Lower leg skin (tissue), 4 donors: ENCODE measurements at regions not wholly inside any gene's neighbourhood (a gene's known extent, or its start where the extent isn't known, plus 50 kb on each side); places are given as distances from the start of the nearest gene placed in this dataset.

Experiments
- DNase-seq, 2 donors: peaks; one replicate each; pipeline ENCODE4 v3.0.0-alpha.2; 2019; ENCODE audit warnings: low spot score in 2 of 2
- H3K4me3 ChIP-seq: fragments of 200-600 bp; sonication (generic); 2 replicates; pipeline ENCODE4 v1.5.1; 2017; ENCODE audit warnings: mild to moderate bottlenecking, low read depth; ENCODE audit not compliant: poor library complexity, severe bottlenecking
- CTCF ChIP-seq, 3 donors: fragments of 450-650 bp; IDR thresholded peaks; one replicate each; pipeline ENCODE4 v1.5.1; 2016; ENCODE audit warnings: antibody characterized with exemption in 3 of 3, mild to moderate bottlenecking in 3 of 3, moderate library complexity in 2 of 3
- POLR2A ChIP-seq, 2 donors: fragments of 450-650 bp; IDR thresholded peaks; one replicate each; pipeline ENCODE4 v1.6.1; 2016 to 2017; ENCODE audit warnings: antibody characterized with exemption in 2 of 2, mild to moderate bottlenecking in 1 of 2, moderate library complexity in 1 of 2
- WGBS, 2 donors: methylation state at CpG; one replicate each; pipeline ENCODE4 v1.1.5; 2018; 5-methylcytosine and 5-hydroxymethylcytosine counted together
- intact Hi-C: fragments of 100-400 bp; cut with DNase I; formaldehyde crosslinking; loops from one replicate; pipeline ENCODE4 v1.15.0; 2023; ENCODE audit warnings: low total_unique reads

GRCh38 chr2:120869036-120869729 is 133.5 kb downstream of the GLI2 start:
- TF ChIP-seq POLR2A (IDR thresholded peaks at IDR 0.05) = no peak
- TF ChIP-seq CTCF (IDR thresholded peaks at IDR 0.05) = no peak
- 68 to 70% methylated on average over 1 of the region's 1 CpG for WGBS, 2 donors

GRCh38 chr2:120869730-120870466 is 134.2 kb downstream of the GLI2 start:
- TF ChIP-seq POLR2A (IDR thresholded peaks at IDR 0.05) (no peak), CTCF (IDR thresholded peaks at IDR 0.05) (no peak)
- no peak for DNase-seq
- H3K4me3 ChIP-seq = no peak overlapping the region
- intact Hi-C loops = no loop called here
- 74 to 78% methylated on average over 5 of the region's 5 CpGs for WGBS, 2 donors

More at GRCh38 chr2:120869036-120869729, 133.5 kb downstream of the GLI2 start:
- DNase-seq = no peak
- intact Hi-C loops = no loop called here
- no peak overlapping the region for H3K4me3 ChIP-seq

GRCh38 chr2:120870467-120870788 is 134.8 kb downstream of the GLI2 start:
- TF ChIP-seq CTCF (IDR thresholded peaks at IDR 0.05) = no peak
- TF ChIP-seq POLR2A (IDR thresholded peaks at IDR 0.05) = no peak
- no peak overlapping the region for H3K4me3 ChIP-seq
- intact Hi-C loops = no loop called here
- WGBS, 2 donors = 94 to 97% methylated on average over 9 of the region's 9 CpGs
- DNase-seq = no peak

- intact Hi-C loops = no loop called here
- TF ChIP-seq POLR2A (IDR thresholded peaks at IDR 0.05) = no peak
- no peak for TF ChIP-seq CTCF (IDR thresholded peaks at IDR 0.05)
- 92 to 94% methylated on average over 10 of the region's 10 CpGs for WGBS, 2 donors
- DNase-seq = no peak
- H3K4me3 ChIP-seq = no peak overlapping the region
Measured at GRCh38 chr2:120871016-120871635, 135.5 kb downstream of the GLI2 start.

- intact Hi-C loops = no loop called here
- TF ChIP-seq CTCF (IDR thresholded peaks at IDR 0.05) = no peak
- no peak for TF ChIP-seq POLR2A (IDR thresholded peaks at IDR 0.05)
- H3K4me3 ChIP-seq = no peak overlapping the region
- no peak for DNase-seq
- WGBS, 2 donors = 82 to 90% methylated on average over 6 to 7 of the region's 7 CpGs
Measured at GRCh38 chr2:120871881-120872620, 136.4 kb downstream of the GLI2 start.
